Karpas-422 (cell line): ENCODE measurements at regions not wholly inside any gene's neighbourhood (a gene's known extent, or its start where the extent isn't known, plus 50 kb on each side); places are given as distances from the start of the nearest gene placed in this dataset.
"Not testable (repeated sequence)": the region's sequence is repeated elsewhere in the genome, so short reads cannot be mapped to it uniquely, and the experiment has no call there.

Experiments
- DNase-seq: peaks from one replicate; pipeline ENCODE4 v3.0.0-alpha.2; 2015
- H2AFZ ChIP-seq: fragments of 200-600 bp; sonication (generic); 2 replicates; pipeline ENCODE4 v1.6.1; 2014; ENCODE audit warnings: antibody characterized with exemption, low read length, mixed read lengths
- H3K27ac ChIP-seq: fragments of 200-600 bp; sonication (generic); 2 replicates; pipeline ENCODE4 v1.5.1; 2014; ENCODE audit warnings: mild to moderate bottlenecking, low read length, moderate library complexity
- H3K27me3 ChIP-seq: fragments of 200-600 bp; sonication (generic); 2 replicates; pipeline ENCODE4 v1.6.1; 2014; ENCODE audit warnings: low read length, mixed read lengths
- H3K36me3 ChIP-seq: fragments of 200-600 bp; sonication (generic); 2 replicates; pipeline ENCODE4 v1.6.1; 2014; ENCODE audit warnings: low read length, mixed read lengths; ENCODE audit not compliant: insufficient read depth
- H3K4me1 ChIP-seq: fragments of 200-600 bp; sonication (generic); 2 replicates; pipeline ENCODE4 v1.6.1; 2014; ENCODE audit warnings: mild to moderate bottlenecking, low read length, mixed read lengths
- H3K4me2 ChIP-seq: fragments of 200-600 bp; sonication (generic); 2 replicates; pipeline ENCODE4 v1.6.1; 2014; ENCODE audit warnings: low read length, low read depth, mild to moderate bottlenecking; ENCODE audit not compliant: poor library complexity, severe bottlenecking
- H3K4me3 ChIP-seq: fragments of 200-600 bp; sonication (generic); 2 replicates; pipeline ENCODE4 v1.5.1; 2014; ENCODE audit warnings: mild to moderate bottlenecking, antibody characterized with exemption, low read length, mixed read lengths
- H3K79me2 ChIP-seq: fragments of 200-600 bp; sonication (generic); 2 replicates; pipeline ENCODE4 v1.6.1; 2014; ENCODE audit warnings: mild to moderate bottlenecking, low read length, mixed read lengths
- H3K9ac ChIP-seq: fragments of 200-600 bp; sonication (generic); 2 replicates; pipeline ENCODE4 v1.6.0; 2014; ENCODE audit warnings: low read length
- H3K9me2 ChIP-seq: fragments of 200-600 bp; sonication (generic), shearing (Covaris generic); replicated peaks from 2 replicates; pipeline ENCODE4 v1.6.0; 2014; ENCODE audit warnings: mild to moderate bottlenecking, low read length, moderate library complexity; ENCODE audit not compliant: insufficient read depth
- H3K9me3 ChIP-seq: fragments of 300-700, 200-600 bp; sonication (generic); 2 replicates; pipeline ENCODE4 v1.6.1; 2014; ENCODE audit warnings: low read length, mixed read lengths
- H4K20me1 ChIP-seq: fragments of 200-600 bp; sonication (generic); 2 replicates; pipeline ENCODE4 v1.6.1; 2014; ENCODE audit warnings: mild to moderate bottlenecking, antibody characterized with exemption, low read length, low read depth; ENCODE audit not compliant: insufficient read depth

DNA sequence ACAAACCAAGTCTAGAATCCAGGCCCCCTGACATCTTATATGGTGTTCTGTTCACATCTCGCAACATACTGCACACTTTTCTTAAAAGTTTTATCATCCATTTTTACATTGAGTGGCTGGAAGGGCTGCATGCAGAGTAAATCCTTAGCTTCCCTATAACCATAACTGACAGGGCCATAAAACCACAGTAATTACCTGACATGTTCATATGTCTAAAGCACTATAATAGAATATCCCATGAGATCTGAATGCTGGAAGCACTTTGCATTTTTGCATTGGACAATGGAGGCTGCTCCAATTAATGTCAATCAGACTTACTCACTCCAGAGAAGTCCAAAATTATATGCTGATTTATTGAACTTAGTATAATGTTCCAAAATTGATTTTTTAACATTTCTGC, 86.6 kb upstream of the HES1 start:
- no peak for DNase-seq
- no peak overlapping the region for H3K4me2 ChIP-seq
- H3K9me2 ChIP-seq, result no peaks in the 10 kb centered on the region
- no peak overlapping the region for H2AFZ ChIP-seq
- no peaks in the 10 kb centered on the region for H4K20me1 ChIP-seq
- peaks cover 9% of the 10 kb centered on the region for H3K9me3 ChIP-seq
- peaks cover 9% of the 10 kb centered on the region; the same call in 1 of the 2 replicates for H3K27me3 ChIP-seq
- H3K9ac ChIP-seq, result no peak overlapping the region
- no peak overlapping the region for H3K4me3 ChIP-seq
- no peaks in the 10 kb centered on the region for H3K79me2 ChIP-seq
- no peak overlapping the region for H3K27ac ChIP-seq
- 0 out of 2 replicates have a peak, but pooled peaks cover 5% of the 10 kb centered on the region for H3K36me3 ChIP-seq
- peaks cover 7% of the 10 kb centered on the region for H3K4me1 ChIP-seq

- H3K79me2 ChIP-seq, result no peaks in the 10 kb centered on the region
- no peak overlapping the region for H2AFZ ChIP-seq
- H3K27ac ChIP-seq, result no peak overlapping the region
- peaks cover 9% of the 10 kb centered on the region for H3K9me3 ChIP-seq
- no peaks in the 10 kb centered on the region for H3K9me2 ChIP-seq
- H4K20me1 ChIP-seq, result no peaks in the 10 kb centered on the region
- no peak overlapping the region for H3K4me2 ChIP-seq
- no peak overlapping the region for H3K9ac ChIP-seq
- DNase-seq, result no peak
- H3K36me3 ChIP-seq, result 0 out of 2 replicates have a peak, but pooled peaks cover 5% of the 10 kb centered on the region
- peaks cover 9% of the 10 kb centered on the region; the same call in 1 of the 2 replicates for H3K27me3 ChIP-seq
- peaks cover 7% of the 10 kb centered on the region for H3K4me1 ChIP-seq
- no peak overlapping the region for H3K4me3 ChIP-seq
Observed at GRCh38 chr3:194050782-194051320, 85.1 kb upstream of the HES1 start.

GRCh38 chr3:194051366-194052149, 84.4 kb upstream of the HES1 start:
- no peaks in the 10 kb centered on the region for H3K9me2 ChIP-seq

GRCh38 chr3:194053136-194053535, 82.8 kb upstream of the HES1 start:
- Histone ChIP-seq H3K4me2 (no peak overlapping the region), H3K9me2 (no peaks in the 10 kb centered on the region), H3K4me3 (no peak overlapping the region), H3K27me3 (peaks cover 9% of the 10 kb centered on the region; the same call in 1 of the 2 replicates), H2AFZ (no peak overlapping the region), H3K9me3 (peaks cover 9% of the 10 kb centered on the region), H4K20me1 (no peaks in the 10 kb centered on the region), H3K27ac (no peak overlapping the region), H3K36me3 (0 out of 2 replicates have a peak, but pooled peaks cover 5% of the 10 kb centered on the region), H3K79me2 (no peaks in the 10 kb centered on the region), H3K9ac (no peak overlapping the region), H3K4me1 (peaks cover 8% of the 10 kb centered on the region)
- no peak for DNase-seq

More at GRCh38 chr3:194051366-194052149, 84.4 kb upstream of the HES1 start:
- H3K79me2 ChIP-seq, result no peaks in the 10 kb centered on the region
- no peak overlapping the region for H3K9ac ChIP-seq
- H3K4me1 ChIP-seq, result peaks cover 7% of the 10 kb centered on the region
- H3K36me3 ChIP-seq, result 0 out of 2 replicates have a peak, but pooled peaks cover 5% of the 10 kb centered on the region
- H3K9me3 ChIP-seq, result peaks cover 9% of the 10 kb centered on the region
- peaks cover 9% of the 10 kb centered on the region; the same call in 1 of the 2 replicates for H3K27me3 ChIP-seq
- H3K27ac ChIP-seq, result no peak overlapping the region
- DNase-seq, result no peak
- no peak overlapping the region for H2AFZ ChIP-seq
- no peak overlapping the region for H3K4me3 ChIP-seq
- no peaks in the 10 kb centered on the region for H4K20me1 ChIP-seq
- no peak overlapping the region for H3K4me2 ChIP-seq

DNA sequence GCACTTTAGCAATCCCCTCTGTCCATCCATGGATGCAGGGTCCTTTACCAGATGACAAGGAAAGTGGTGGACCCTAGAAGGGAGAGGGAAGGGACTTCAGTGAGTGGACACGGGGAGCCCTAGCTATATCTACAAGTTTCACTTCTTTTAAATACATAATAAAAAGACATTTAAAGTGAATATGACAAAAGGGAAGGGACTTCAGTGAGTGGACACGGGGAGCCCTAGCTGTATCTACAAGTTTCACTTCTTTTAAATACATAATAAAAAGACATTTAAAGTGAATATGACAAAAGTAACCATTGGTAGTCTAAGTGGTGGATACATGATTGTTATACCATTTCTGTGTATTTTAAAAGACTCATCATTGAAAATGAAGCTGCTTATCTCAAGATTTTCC, 81.9 kb upstream of the HES1 start:
- H3K9ac ChIP-seq, result no peak overlapping the region

GRCh38 chr3:194054540-194054939, 81.4 kb upstream of the HES1 start:
- peaks cover 18% of the 10 kb centered on the region for H3K4me1 ChIP-seq
- H4K20me1 ChIP-seq, result no peaks in the 10 kb centered on the region
- H3K9ac ChIP-seq, result no peak overlapping the region

More for the DNA sequence above, 81.9 kb upstream of the HES1 start:
- no peaks in the 10 kb centered on the region for H3K79me2 ChIP-seq
- no peak overlapping the region for H3K27ac ChIP-seq
- peaks cover 9% of the 10 kb centered on the region; the same call in 1 of the 2 replicates for H3K27me3 ChIP-seq
- H3K9me3 ChIP-seq, result peaks cover 9% of the 10 kb centered on the region
- H3K4me2 ChIP-seq, result no peak overlapping the region
- H4K20me1 ChIP-seq, result no peaks in the 10 kb centered on the region
- no peak overlapping the region for H3K4me3 ChIP-seq
- no peak overlapping the region for H2AFZ ChIP-seq
- peaks cover 16% of the 10 kb centered on the region for H3K4me1 ChIP-seq
- H3K36me3 ChIP-seq, result 0 out of 2 replicates have a peak, but pooled peaks cover 5% of the 10 kb centered on the region
- DNase-seq, result no peak
- no peaks in the 10 kb centered on the region for H3K9me2 ChIP-seq

DNA sequence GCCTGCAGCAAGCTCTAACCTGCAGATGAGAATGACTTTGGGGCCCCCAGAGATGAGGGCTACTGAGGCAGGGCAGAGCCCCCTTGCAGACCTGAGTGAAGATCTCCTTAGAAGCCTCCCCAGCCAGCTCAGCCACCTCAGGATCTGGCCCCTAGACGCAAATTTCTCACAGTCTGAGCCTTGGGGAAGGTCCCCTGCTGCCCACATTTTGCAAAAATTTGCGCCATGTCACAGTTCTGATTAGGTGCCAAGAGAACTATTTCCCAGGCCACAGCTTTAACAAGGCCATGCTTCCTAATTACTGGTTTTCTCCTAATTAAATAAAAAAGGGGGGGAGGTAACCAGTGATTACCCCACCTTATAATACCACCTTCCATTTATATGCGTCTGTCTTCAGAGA, 81.0 kb upstream of the HES1 start:
- Histone ChIP-seq H3K4me3 (no peak overlapping the region), H3K27me3 (peaks cover 9% of the 10 kb centered on the region; the same call in 1 of the 2 replicates), H3K9me2 (no peaks in the 10 kb centered on the region), H2AFZ (no peak overlapping the region), H3K36me3 (0 out of 2 replicates have a peak, but pooled peaks cover 5% of the 10 kb centered on the region), H4K20me1 (no peaks in the 10 kb centered on the region), H3K4me1 (peaks cover 18% of the 10 kb centered on the region), H3K27ac (no peak overlapping the region), H3K4me2 (no peak overlapping the region), H3K9ac (no peak overlapping the region), H3K79me2 (no peaks in the 10 kb centered on the region), H3K9me3 (peaks cover 9% of the 10 kb centered on the region)
- DNase-seq, result no peak

More at GRCh38 chr3:194054540-194054939, 81.4 kb upstream of the HES1 start:
- Histone ChIP-seq H3K9me2 (no peaks in the 10 kb centered on the region), H3K4me3 (no peak overlapping the region), H3K27me3 (peaks cover 9% of the 10 kb centered on the region; the same call in 1 of the 2 replicates), H3K27ac (no peak overlapping the region), H3K4me2 (no peak overlapping the region), H3K79me2 (no peaks in the 10 kb centered on the region), H3K36me3 (0 out of 2 replicates have a peak, but pooled peaks cover 5% of the 10 kb centered on the region), H2AFZ (no peak overlapping the region), H3K9me3 (peaks cover 9% of the 10 kb centered on the region)
- DNase-seq, result no peak

DNA sequence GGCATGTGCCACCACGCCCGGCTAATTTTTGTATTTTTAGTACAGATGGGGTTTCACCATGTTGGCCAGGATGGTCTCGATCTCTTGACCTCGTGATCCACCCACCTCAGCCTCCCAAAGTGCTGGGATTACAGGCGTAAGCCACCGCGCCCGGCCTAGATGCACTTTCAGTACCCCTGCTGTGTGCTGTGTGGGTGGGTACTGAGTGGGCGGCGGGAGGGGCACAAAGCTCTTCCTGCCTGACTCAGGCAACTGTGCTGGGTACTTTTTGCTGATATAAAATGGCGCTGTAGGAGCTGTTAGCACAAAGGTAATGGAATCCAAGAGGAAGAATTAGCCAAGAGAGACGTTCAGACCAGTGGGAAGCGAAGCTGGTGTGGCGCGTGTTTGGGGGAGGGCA, 79.6 kb upstream of the HES1 start:
- not testable (repeated sequence) for H3K9ac ChIP-seq, H3K36me3 ChIP-seq, H3K4me3 ChIP-seq, H3K4me2 ChIP-seq, H3K9me3 ChIP-seq, H3K79me2 ChIP-seq, H3K27ac ChIP-seq, H3K27me3 ChIP-seq, H2AFZ ChIP-seq, H4K20me1 ChIP-seq, DNase-seq, H3K9me2 ChIP-seq
- peaks cover 28% of the 10 kb centered on the region for H3K4me1 ChIP-seq
